ENCODE measurements at regions not wholly inside any gene's neighbourhood (a gene's known extent, or its start where the extent isn't known, plus 50 kb on each side); places are given as distances from the start of the nearest gene placed in this dataset.
A peak's percentile ranks its signal among the peaks of the same experiment; 100 is the strongest.

- no peak overlapping the region for H4K91ac ChIP-seq (ENCODE audit: insufficient read depth, low read depth, low read length)
- H2BK120ac ChIP-seq (ENCODE audit: low read depth, low read length), result peak overlapping the region; percentile 25; the same call in 1 of the 2 replicates
- TF ChIP-seq RFX5 (IDR thresholded peaks at IDR 0.05; ENCODE audit: low read depth, low read length) (no peak), RCOR1 (IDR thresholded peaks at IDR 0.05; ENCODE audit: insufficient replicate concordance, low read length) (no peak), CTCF (conservative IDR thresholded peaks at IDR 0.05; ENCODE audit: low read depth, low read length) (no peak), FOS (IDR thresholded peaks at IDR 0.05; ENCODE audit: low read depth, low read length) (no peak), BHLHE40 (IDR thresholded peaks at IDR 0.05; ENCODE audit: low read depth, low read length) (no peak), RAD21 (IDR thresholded peaks at IDR 0.05; ENCODE audit: low read length) (no peak), CEBPB (IDR thresholded peaks at IDR 0.05; ENCODE audit: low read depth, low read length) (no peak), ELK1 (IDR thresholded peaks at IDR 0.05; ENCODE audit: borderline replicate concordance, low read depth, low read length) (no peak), MAZ (IDR thresholded peaks at IDR 0.05; ENCODE audit: borderline replicate concordance, low read depth, low read length) (no peak), MAFK (IDR thresholded peaks at IDR 0.05; ENCODE audit: low read depth, low read length) (no peak), SMC3 (IDR thresholded peaks at IDR 0.05; ENCODE audit: low read depth, low read length) (no peak), CHD1 (IDR thresholded peaks at IDR 0.05; ENCODE audit: low read depth, low read length) (no peak), NFE2L2 (IDR thresholded peaks at IDR 0.05; ENCODE audit: low read depth, low read length) (no peak), POLR2A (IDR thresholded peaks at IDR 0.05; ENCODE audit: low read depth, low read length) (no peak), MXI1 (IDR thresholded peaks at IDR 0.05; ENCODE audit: borderline replicate concordance, low read depth, low read length) (no peak), USF2 (IDR thresholded peaks at IDR 0.05; ENCODE audit: low read depth, low read length) (no peak)
- H3K79me1 ChIP-seq (ENCODE audit: low read depth in 1 of 2, low read length in 2 of 2), result no peaks in the 10 kb centered on the region
- no peak overlapping the region for H3K9ac ChIP-seq (ENCODE audit: low read depth, low read length)
- no TSS peak for BruUV-seq (replicated peaks)
- H4K20me1 ChIP-seq (ENCODE audit: insufficient read depth, low read length), result no peaks in the 10 kb centered on the region
- no peak overlapping the region for H2BK15ac ChIP-seq (ENCODE audit: low read depth, low read length)
- dilution Hi-C loops (cut with HindIII; ENCODE audit: low sequenced_read_pairs, unreplicated experiment), result no loop called here
- no peak overlapping the region for H2BK5ac ChIP-seq (ENCODE audit: low read depth, low read length, poor library complexity, severe bottlenecking)
- peaks cover 2% of the 10 kb centered on the region; the same call in 1 of the 2 replicates for H3K4me1 ChIP-seq (ENCODE audit: control insufficient read depth, insufficient read depth, low read length)
- in situ Hi-C loops (cut with MboI; ENCODE audit: low sequenced_read_pairs), result no loop called here
- no peak overlapping the region for H3K18ac ChIP-seq (ENCODE audit: low read depth, low read length)
- H2AK5ac ChIP-seq (ENCODE audit: low read depth, low read length), result no peak overlapping the region
- H3K14ac ChIP-seq (replicated peaks; ENCODE audit: low read depth, low read length), result no peak overlapping the region
- no peak overlapping the region for H3K56ac ChIP-seq (ENCODE audit: extremely low read depth, insufficient read depth, low read length)
- H2AFZ ChIP-seq (replicated peaks; ENCODE audit: low read length, poor library complexity), result peak overlapping the region; percentile 40
- no peaks in the 10 kb centered on the region for H3K9me3 ChIP-seq (ENCODE audit: control insufficient read depth, insufficient read depth, low read length)
- no peak overlapping the region for H4K5ac ChIP-seq (ENCODE audit: low read depth, low read length)
- H3K4me3 ChIP-seq (ENCODE audit: insufficient read depth, low read depth, low read length), result no peak overlapping the region
- H3K4ac ChIP-seq (ENCODE audit: low read depth, low read length), result no peak overlapping the region
- H2AK9ac ChIP-seq (replicated peaks; ENCODE audit: low read depth, low read length, poor library complexity), result no peak overlapping the region
- no peak overlapping the region for H3K27ac ChIP-seq (ENCODE audit: insufficient read depth, low read length)
- DNase-seq, result no peak
- H3K23ac ChIP-seq (ENCODE audit: low read depth, low read length), result no peak overlapping the region
- WGBS, 2 experiments (ENCODE audit: extremely low coverage in 2 of 2, insufficient read length in 1 of 2), result 82% methylated on average over 3 of the region's 6 CpGs; no CpG with 5 or more reads in 1 of the 2 experiments
- ChIA-PET CTCF (interaction anchor here (0.9 kb wide), 2 partner anchors 23 to 149 kb away, joined by 3 read pairs; no protein-coding TSS in a partner anchor), POLR2A (ENCODE audit: unreplicated experiment) (no interaction called here)
- no peak overlapping the region for H2BK20ac ChIP-seq (ENCODE audit: low read depth, low read length)
- no peak for ATAC-seq (ENCODE audit: low read depth)
- no peaks in the 10 kb centered on the region; the same call in 1 of the 2 replicates for H3K27me3 ChIP-seq (ENCODE audit: control insufficient read depth, insufficient read depth, low read length)
- no peak overlapping the region for H3K4me2 ChIP-seq (ENCODE audit: low read depth, low read length)
- intact Hi-C loops (cut with micrococcal nuclease), result loop anchor here (5.0 kb wide), 1 partner anchor 376 kb away; no protein-coding TSS in a partner anchor
- no peak overlapping the region for H4K8ac ChIP-seq (ENCODE audit: low read depth in 2 of 2, low read length in 2 of 2)
- H3K36me3 ChIP-seq (ENCODE audit: control insufficient read depth, insufficient read depth, low read length), result no peaks in the 10 kb centered on the region
- H3K9me1 ChIP-seq (ENCODE audit: insufficient read depth, low read length), result no peaks in the 10 kb centered on the region
These were observed 77.8 kb upstream of the DMRT1 start for GRCh38 chr9:763692-764091.

Measured in IMR-90 (cell line).